HCT116 (cell line): ENCODE measurements at regions not wholly inside any gene's neighbourhood (a gene's known extent, or its start where the extent isn't known, plus 50 kb on each side); places are given as distances from the start of the nearest gene placed in this dataset.

Experiments
- ATAC-seq: fragments of 200-7000 bp; cut with Tn5 transposase; 2 replicates; pipeline ENCODE4 v1.9.1; 2020; ENCODE audit warnings: mild to moderate bottlenecking, moderate library complexity
- BruUV-seq: library from RNA; stranded (reverse); fragments of 400-500 nt; replicated peaks from 2 replicates; lab custom pipeline; 2021; lab: Mats Ljungman, UMichigan
- CTCF ChIA-PET: fragments of 300-600 bp; sonication (Branson Sonifier 250); formaldehyde crosslinking; loops from one replicate; lab custom pipeline; 2021; ENCODE audit warnings: antibody characterized with exemption; lab: Charles Lee
- POLR2A ChIA-PET: fragments of 300-600, 350-600 bp; sonication (Branson Sonifier 250); formaldehyde crosslinking; loops from one replicate; lab custom pipeline; 2021; ENCODE audit warnings: antibody characterized with exemption; lab: Charles Lee
- RAD21 ChIA-PET, 2 experiments: fragments of 300-600 bp; sonication (Branson Sonifier 250); formaldehyde crosslinking; loops; one replicate each; lab custom pipeline; 2023; ENCODE audit warnings: low total read pairs in 2 of 2; ENCODE audit not compliant: uncharacterized antibody in 2 of 2, unreplicated experiment in 2 of 2, low non-redundant PET in 1 of 2; lab: Charles Lee
- DNase-seq: peaks from one replicate; pipeline ENCODE4 v3.0.0-alpha.2; 2010; ENCODE audit warnings: low read depth, low spot score
- H2AFZ ChIP-seq: fragments of 200-600 bp; shearing (Covaris generic), sonication (generic); 2 replicates; pipeline ENCODE4 v1.6.1; 2017; ENCODE audit warnings: low read depth, mixed run types, mixed read lengths, antibody characterized with exemption, low read length; ENCODE audit not compliant: poor library complexity, severe bottlenecking
- H3K27ac ChIP-seq: 2 replicates; pipeline ENCODE4 v1.5.1; 2012; ENCODE audit warnings: low read depth, low read length
- H3K27me3 ChIP-seq: fragments of 200-600 bp; sonication (generic); 2 replicates; pipeline ENCODE4 v1.6.1; 2016; ENCODE audit warnings: mixed run types, low read length, mixed read lengths; ENCODE audit not compliant: insufficient read depth
- H3K36me3 ChIP-seq, 2 experiments: fragments of 200-500 bp in 1 of 2; fragments of 200-600 bp in 1 of 2; sonication (Bioruptor generic) in 1 of 2; sonication (generic) in 1 of 2; 2 replicates each; pipeline versions ENCODE4 v1.5.1 to v1.6.1; 2014 to 2016; ENCODE audit warnings: low read length in 2 of 2, inconsistent platforms in 1 of 2, mixed read lengths in 1 of 2, mixed run types in 1 of 2; ENCODE audit not compliant: insufficient read depth in 2 of 2, control insufficient read depth in 1 of 2
- H3K4me1 ChIP-seq, 2 experiments: fragments of 200-600 bp in 1 of 2; sonication (generic) in 1 of 2; 2 replicates each; pipeline versions ENCODE4 v1.5.1 to v1.6.1; 2012 to 2017; ENCODE audit warnings: low read length in 2 of 2, inconsistent platforms in 1 of 2, mild to moderate bottlenecking in 1 of 2, mixed read lengths in 1 of 2, mixed run types in 1 of 2, moderate library complexity in 1 of 2; ENCODE audit not compliant: insufficient read depth in 2 of 2, control insufficient read depth in 1 of 2
- H3K4me2 ChIP-seq: fragments of 200-600 bp; sonication (generic); 2 replicates; pipeline ENCODE4 v1.6.1; 2017; ENCODE audit warnings: mixed run types, low read length, mixed read lengths
- H3K4me3 ChIP-seq, 2 experiments: fragments of 200-600 bp in 1 of 2; sonication (generic) in 1 of 2; replicated peaks in 1 of 2; 2 replicates each; pipeline ENCODE4 v1.5.1; 2011 to 2016; ENCODE audit warnings: low read length in 2 of 2, control low read depth in 1 of 2, low read depth in 1 of 2, mild to moderate bottlenecking in 1 of 2, mixed read lengths in 1 of 2, mixed run types in 1 of 2
- H3K79me2 ChIP-seq: fragments of 200-600 bp; sonication (generic); 2 replicates; pipeline ENCODE4 v1.6.1; 2017; ENCODE audit warnings: mild to moderate bottlenecking, mixed run types, low read length, moderate library complexity, mixed read lengths; ENCODE audit not compliant: insufficient read depth
- H3K9ac ChIP-seq: fragments of 200-600 bp; sonication (generic); 2 replicates; pipeline ENCODE4 v1.6.1; 2016; ENCODE audit warnings: low read length, mixed read lengths
- H3K9me2 ChIP-seq: fragments of 200-600 bp; sonication (generic), shearing (Covaris generic); 2 replicates; pipeline ENCODE4 v1.6.1; 2017; ENCODE audit warnings: mixed run types, mild to moderate bottlenecking, moderate library complexity; ENCODE audit not compliant: insufficient read depth
- H3K9me3 ChIP-seq, 2 experiments: fragments of 200-500 bp in 1 of 2; fragments of 200-600 bp in 1 of 2; sonication (Bioruptor generic) in 1 of 2; sonication (generic) in 1 of 2; 2 replicates each; pipeline ENCODE4 v1.6.1; 2014 to 2017; ENCODE audit warnings: low read length in 2 of 2, mixed read lengths in 2 of 2, inconsistent platforms in 1 of 2, low read depth in 1 of 2, mild to moderate bottlenecking in 1 of 2, mixed run types in 1 of 2, moderate library complexity in 1 of 2; ENCODE audit not compliant: control insufficient read depth in 1 of 2, insufficient read depth in 1 of 2
- H4K20me1 ChIP-seq: fragments of 200-600 bp; sonication (generic), shearing (Covaris generic); 2 replicates; pipeline ENCODE4 v1.6.1; 2017; ENCODE audit warnings: mixed run types, mild to moderate bottlenecking, moderate library complexity; ENCODE audit not compliant: insufficient read depth
- CEBPB ChIP-seq: IDR thresholded peaks from 2 replicates; pipeline ENCODE4 v1.6.1; 2012; ENCODE audit warnings: low read depth
- CTCF ChIP-seq, 3 experiments: fragments of 200-600 bp in 1 of 3; sonication (generic) in 1 of 3; IDR thresholded peaks in 2 of 3; conservative IDR thresholded peaks in 1 of 3; 2 replicates each; pipeline ENCODE4 v1.5.1; 2012 to 2017; ENCODE audit warnings: low read depth in 2 of 3, low read length in 2 of 3, antibody characterized with exemption in 1 of 3, borderline replicate concordance in 1 of 3, control low read depth in 1 of 3, mild to moderate bottlenecking in 1 of 3, mixed read lengths in 1 of 3, mixed run types in 1 of 3, moderate library complexity in 1 of 3; ENCODE audit not compliant: insufficient read depth in 1 of 3
- ELF1 ChIP-seq: IDR thresholded peaks from 2 replicates; pipeline ENCODE4 v1.6.1; 2012; ENCODE audit warnings: low read depth, borderline replicate concordance
- EZH2 ChIP-seq: fragments of 200-600 bp; sonication (generic); IDR thresholded peaks from 2 replicates; pipeline ENCODE4 v1.6.1; 2017; ENCODE audit warnings: antibody characterized with exemption, mixed run types
- FOSL1 ChIP-seq: IDR thresholded peaks from 2 replicates; pipeline ENCODE4 v1.6.1; 2012; ENCODE audit warnings: low read depth
- POLR2AphosphoS5 ChIP-seq: IDR thresholded peaks from 2 replicates; pipeline ENCODE4 v1.6.1; 2011; ENCODE audit warnings: mild to moderate bottlenecking, low read depth, low read length, moderate library complexity
- TCF7L2 ChIP-seq: IDR thresholded peaks from 2 replicates; pipeline ENCODE4 v1.7.0; 2011; ENCODE audit warnings: borderline replicate concordance, inconsistent platforms; ENCODE audit not compliant: insufficient read depth, insufficient read length; ENCODE audit errors: extremely low read depth
- YY1 ChIP-seq: IDR thresholded peaks from 2 replicates; pipeline ENCODE4 v1.6.1; 2011; ENCODE audit warnings: low read length, low read depth, moderate library complexity, mild to moderate bottlenecking; ENCODE audit not compliant: insufficient replicate concordance; ENCODE audit errors: extremely low read depth
- ZNF274 ChIP-seq: fragments of 200-500 bp; sonication (Bioruptor generic); IDR thresholded peaks from 2 replicates; pipeline ENCODE4 v1.6.1; 2014; ENCODE audit warnings: mild to moderate bottlenecking, low read depth, low read length, inconsistent platforms
- intact Hi-C: fragments of 100-400 bp; cut with micrococcal nuclease; formaldehyde crosslinking; loops from 2 replicates; pipeline ENCODE4 v1.10.0; 2022
- TF ChIP-seq, protein P1 (sequence below): IDR thresholded peaks from 2 replicates; pipeline ENCODE4 v1.6.1; 2012; ENCODE audit warnings: low read depth
- TF ChIP-seq, protein P2 (sequence below): IDR thresholded peaks from 2 replicates; pipeline ENCODE4 v1.6.1; 2012

GRCh38 chr10:30749385-30749784, 119.8 kb upstream of the LYZL2 start:
- intact Hi-C loops, result no loop called here
- BruUV-seq, result no TSS peak
- H3K9me3 ChIP-seq, result no peaks in the 10 kb centered on the region
- no peaks in the 10 kb centered on the region for H3K79me2 ChIP-seq
- H3K27me3 ChIP-seq, result no peaks in the 10 kb centered on the region
- ChIA-PET CTCF (interaction anchor here (1.1 kb wide), 1 partner anchor 339 kb away, joined by 3 read pairs; no protein-coding TSS in a partner anchor), RAD21 (no interaction called here), POLR2A (no interaction called here)
- H3K27ac ChIP-seq, result no peak overlapping the region
- H3K4me3 ChIP-seq, result no peak overlapping the region
- ATAC-seq (no peak), DNase-seq (no peak)
- H2AFZ ChIP-seq, result no peak overlapping the region
- H4K20me1 ChIP-seq, result no peaks in the 10 kb centered on the region
- no peaks in the 10 kb centered on the region for H3K4me1 ChIP-seq
- TF ChIP-seq TCF7L2 (no peak), CTCF (IDR thresholded peaks at IDR 0.05 in 2 of 3, conservative IDR thresholded peaks at IDR 0.05 in 1 of 3; ENCODE audit: borderline replicate concordance in 1 of 3, insufficient read depth in 1 of 3, low read depth in 2 of 3, low read length in 2 of 3) (no peak), ZNF274 (no peak), CEBPB (no peak), POLR2AphosphoS5 (no peak), ELF1 (no peak), FOSL1 (no peak), YY1 (no peak), EZH2 (no peak)
- TF ChIP-seq, protein P1, sequence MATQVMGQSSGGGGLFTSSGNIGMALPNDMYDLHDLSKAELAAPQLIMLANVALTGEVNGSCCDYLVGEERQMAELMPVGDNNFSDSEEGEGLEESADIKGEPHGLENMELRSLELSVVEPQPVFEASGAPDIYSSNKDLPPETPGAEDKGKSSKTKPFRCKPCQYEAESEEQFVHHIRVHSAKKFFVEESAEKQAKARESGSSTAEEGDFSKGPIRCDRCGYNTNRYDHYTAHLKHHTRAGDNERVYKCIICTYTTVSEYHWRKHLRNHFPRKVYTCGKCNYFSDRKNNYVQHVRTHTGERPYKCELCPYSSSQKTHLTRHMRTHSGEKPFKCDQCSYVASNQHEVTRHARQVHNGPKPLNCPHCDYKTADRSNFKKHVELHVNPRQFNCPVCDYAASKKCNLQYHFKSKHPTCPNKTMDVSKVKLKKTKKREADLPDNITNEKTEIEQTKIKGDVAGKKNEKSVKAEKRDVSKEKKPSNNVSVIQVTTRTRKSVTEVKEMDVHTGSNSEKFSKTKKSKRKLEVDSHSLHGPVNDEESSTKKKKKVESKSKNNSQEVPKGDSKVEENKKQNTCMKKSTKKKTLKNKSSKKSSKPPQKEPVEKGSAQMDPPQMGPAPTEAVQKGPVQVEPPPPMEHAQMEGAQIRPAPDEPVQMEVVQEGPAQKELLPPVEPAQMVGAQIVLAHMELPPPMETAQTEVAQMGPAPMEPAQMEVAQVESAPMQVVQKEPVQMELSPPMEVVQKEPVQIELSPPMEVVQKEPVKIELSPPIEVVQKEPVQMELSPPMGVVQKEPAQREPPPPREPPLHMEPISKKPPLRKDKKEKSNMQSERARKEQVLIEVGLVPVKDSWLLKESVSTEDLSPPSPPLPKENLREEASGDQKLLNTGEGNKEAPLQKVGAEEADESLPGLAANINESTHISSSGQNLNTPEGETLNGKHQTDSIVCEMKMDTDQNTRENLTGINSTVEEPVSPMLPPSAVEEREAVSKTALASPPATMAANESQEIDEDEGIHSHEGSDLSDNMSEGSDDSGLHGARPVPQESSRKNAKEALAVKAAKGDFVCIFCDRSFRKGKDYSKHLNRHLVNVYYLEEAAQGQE, result no peak
- TF ChIP-seq, protein P2, sequence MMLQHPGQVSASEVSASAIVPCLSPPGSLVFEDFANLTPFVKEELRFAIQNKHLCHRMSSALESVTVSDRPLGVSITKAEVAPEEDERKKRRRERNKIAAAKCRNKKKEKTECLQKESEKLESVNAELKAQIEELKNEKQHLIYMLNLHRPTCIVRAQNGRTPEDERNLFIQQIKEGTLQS, result no peak
- no peak overlapping the region for H3K9ac ChIP-seq
- no peak overlapping the region for H3K4me2 ChIP-seq
- H3K36me3 ChIP-seq, result no peaks in the 10 kb centered on the region
- no peaks in the 10 kb centered on the region for H3K9me2 ChIP-seq
